ENCODE measurements at regions not wholly inside any gene's neighbourhood (a gene's known extent, or its start where the extent isn't known, plus 50 kb on each side); places are given as distances from the start of the nearest gene placed in this dataset.

- H3K4me1 ChIP-seq (ENCODE audit: control insufficient read depth, insufficient read depth, low read length): no peaks in the 10 kb centered on the region
- H3K4me3 ChIP-seq (ENCODE audit: low read length): no peak overlapping the region
- no peaks in the 10 kb centered on the region for H3K27me3 ChIP-seq (ENCODE audit: control insufficient read depth, insufficient read depth, low read length)
- H3K36me3 ChIP-seq (ENCODE audit: insufficient read depth, low read length): no peaks in the 10 kb centered on the region
- H3K4me2 ChIP-seq (ENCODE audit: low read length): no peak overlapping the region
- peaks cover 11% of the 10 kb centered on the region for H3K9me3 ChIP-seq (replicated peaks; ENCODE audit: low read length)
- no peak overlapping the region for H3K9ac ChIP-seq (ENCODE audit: low read depth, low read length)
Observed at GRCh38 chr14:98035396-98035795, 1236.6 kb downstream of the BCL11B start.

GRCh38 chr14:98037831-98038230, 1234.2 kb downstream of the BCL11B start:
- no peaks in the 10 kb centered on the region for H3K36me3 ChIP-seq (ENCODE audit: insufficient read depth, low read length)
- H3K4me3 ChIP-seq (ENCODE audit: low read length): no peak overlapping the region
- H3K4me2 ChIP-seq (ENCODE audit: low read length): no peak overlapping the region
- H3K9me3 ChIP-seq (replicated peaks; ENCODE audit: low read length): peaks cover 11% of the 10 kb centered on the region
- no peaks in the 10 kb centered on the region for H3K27me3 ChIP-seq (ENCODE audit: control insufficient read depth, insufficient read depth, low read length)
- H3K4me1 ChIP-seq (ENCODE audit: control insufficient read depth, insufficient read depth, low read length): no peaks in the 10 kb centered on the region
- no peak overlapping the region for H3K9ac ChIP-seq (ENCODE audit: low read depth, low read length)

- H3K27me3 ChIP-seq (ENCODE audit: control insufficient read depth, insufficient read depth, low read length): no peaks in the 10 kb centered on the region
- H3K9ac ChIP-seq (ENCODE audit: low read depth, low read length): no peak overlapping the region
- no peaks in the 10 kb centered on the region for H3K4me1 ChIP-seq (ENCODE audit: control insufficient read depth, insufficient read depth, low read length)
- H3K4me2 ChIP-seq (ENCODE audit: low read length): no peak overlapping the region
- H3K36me3 ChIP-seq (ENCODE audit: insufficient read depth, low read length): no peaks in the 10 kb centered on the region
- no peak overlapping the region for H3K4me3 ChIP-seq (ENCODE audit: low read length)
- H3K9me3 ChIP-seq (replicated peaks; ENCODE audit: low read length): no peaks in the 10 kb centered on the region
Observed at GRCh38 chr14:98056946-98057345, 1215.1 kb downstream of the BCL11B start.

- peaks cover 3% of the 10 kb centered on the region for H3K9me3 ChIP-seq (replicated peaks; ENCODE audit: low read length)
- H3K4me3 ChIP-seq (ENCODE audit: low read length): no peak overlapping the region
- no peaks in the 10 kb centered on the region for H3K36me3 ChIP-seq (ENCODE audit: insufficient read depth, low read length)
- H3K4me1 ChIP-seq (ENCODE audit: control insufficient read depth, insufficient read depth, low read length): no peaks in the 10 kb centered on the region
- no peak overlapping the region for H3K4me2 ChIP-seq (ENCODE audit: low read length)
- H3K27me3 ChIP-seq (ENCODE audit: control insufficient read depth, insufficient read depth, low read length): no peaks in the 10 kb centered on the region
- H3K9ac ChIP-seq (ENCODE audit: low read depth, low read length): no peak overlapping the region
Observed at GRCh38 chr14:98059106-98059505, 1212.9 kb downstream of the BCL11B start.

GRCh38 chr14:98062083-98062482, 1209.9 kb downstream of the BCL11B start:
- H3K27me3 ChIP-seq (ENCODE audit: control insufficient read depth, insufficient read depth, low read length): no peaks in the 10 kb centered on the region
- H3K9ac ChIP-seq (ENCODE audit: low read depth, low read length): no peak overlapping the region
- no peak overlapping the region for H3K4me3 ChIP-seq (ENCODE audit: low read length)
- H3K4me1 ChIP-seq (ENCODE audit: control insufficient read depth, insufficient read depth, low read length): no peaks in the 10 kb centered on the region
- H3K4me2 ChIP-seq (ENCODE audit: low read length): no peak overlapping the region
- no peaks in the 10 kb centered on the region for H3K36me3 ChIP-seq (ENCODE audit: insufficient read depth, low read length)
- peaks cover 3% of the 10 kb centered on the region for H3K9me3 ChIP-seq (replicated peaks; ENCODE audit: low read length)

- Histone ChIP-seq H3K9me3 (replicated peaks; ENCODE audit: low read length) (peaks cover 6% of the 10 kb centered on the region), H3K9ac (ENCODE audit: low read depth, low read length) (no peak overlapping the region), H3K36me3 (ENCODE audit: insufficient read depth, low read length) (no peaks in the 10 kb centered on the region), H3K4me3 (ENCODE audit: low read length) (no peak overlapping the region), H3K4me1 (ENCODE audit: control insufficient read depth, insufficient read depth, low read length) (no peaks in the 10 kb centered on the region), H3K4me2 (ENCODE audit: low read length) (no peak overlapping the region), H3K27me3 (ENCODE audit: control insufficient read depth, insufficient read depth, low read length) (no peaks in the 10 kb centered on the region)
Observed at GRCh38 chr14:98069712-98070171, 1202.3 kb downstream of the BCL11B start.

- H3K9ac ChIP-seq (ENCODE audit: low read depth, low read length): no peak overlapping the region
- no peak overlapping the region for H3K4me3 ChIP-seq (ENCODE audit: low read length)
- H3K27me3 ChIP-seq (ENCODE audit: control insufficient read depth, insufficient read depth, low read length): no peaks in the 10 kb centered on the region
- H3K36me3 ChIP-seq (ENCODE audit: insufficient read depth, low read length): no peaks in the 10 kb centered on the region
- H3K4me1 ChIP-seq (ENCODE audit: control insufficient read depth, insufficient read depth, low read length): no peaks in the 10 kb centered on the region
- H3K4me2 ChIP-seq (ENCODE audit: low read length): no peak overlapping the region
- H3K9me3 ChIP-seq (replicated peaks; ENCODE audit: low read length): peaks cover 9% of the 10 kb centered on the region
Observed at GRCh38 chr14:98070536-98070935, 1201.5 kb downstream of the BCL11B start.

- H3K4me3 ChIP-seq (ENCODE audit: low read length): no peak overlapping the region
- no peaks in the 10 kb centered on the region for H3K36me3 ChIP-seq (ENCODE audit: insufficient read depth, low read length)
- H3K27me3 ChIP-seq (ENCODE audit: control insufficient read depth, insufficient read depth, low read length): no peaks in the 10 kb centered on the region
- H3K4me2 ChIP-seq (ENCODE audit: low read length): no peak overlapping the region
- no peaks in the 10 kb centered on the region for H3K4me1 ChIP-seq (ENCODE audit: control insufficient read depth, insufficient read depth, low read length)
- H3K9ac ChIP-seq (ENCODE audit: low read depth, low read length): no peak overlapping the region
- H3K9me3 ChIP-seq (replicated peaks; ENCODE audit: low read length): peaks cover 19% of the 10 kb centered on the region
Observed at GRCh38 chr14:98074111-98074510, 1197.9 kb downstream of the BCL11B start.

- Histone ChIP-seq H3K4me2 (ENCODE audit: low read length) (no peak overlapping the region), H3K4me1 (ENCODE audit: control insufficient read depth, insufficient read depth, low read length) (no peaks in the 10 kb centered on the region), H3K9ac (ENCODE audit: low read depth, low read length) (no peak overlapping the region), H3K36me3 (ENCODE audit: insufficient read depth, low read length) (no peaks in the 10 kb centered on the region), H3K9me3 (replicated peaks; ENCODE audit: low read length) (peaks cover 20% of the 10 kb centered on the region), H3K4me3 (ENCODE audit: low read length) (no peak overlapping the region), H3K27me3 (ENCODE audit: control insufficient read depth, insufficient read depth, low read length) (no peaks in the 10 kb centered on the region)
Observed at GRCh38 chr14:98077176-98077575, 1194.8 kb downstream of the BCL11B start.

GRCh38 chr14:98082833-98083232, 1189.2 kb downstream of the BCL11B start:
- Histone ChIP-seq H3K9me3 (replicated peaks; ENCODE audit: low read length) (peaks cover 3% of the 10 kb centered on the region), H3K27me3 (ENCODE audit: control insufficient read depth, insufficient read depth, low read length) (no peaks in the 10 kb centered on the region), H3K4me3 (ENCODE audit: low read length) (no peak overlapping the region), H3K36me3 (ENCODE audit: insufficient read depth, low read length) (no peaks in the 10 kb centered on the region), H3K4me2 (ENCODE audit: low read length) (no peak overlapping the region), H3K4me1 (ENCODE audit: control insufficient read depth, insufficient read depth, low read length) (no peaks in the 10 kb centered on the region), H3K9ac (ENCODE audit: low read depth, low read length) (no peak overlapping the region)

- H3K4me3 ChIP-seq (ENCODE audit: low read length): no peak overlapping the region
- peaks cover 3% of the 10 kb centered on the region for H3K9me3 ChIP-seq (replicated peaks; ENCODE audit: low read length)
- H3K36me3 ChIP-seq (ENCODE audit: insufficient read depth, low read length): no peaks in the 10 kb centered on the region
- no peak overlapping the region for H3K4me2 ChIP-seq (ENCODE audit: low read length)
- H3K4me1 ChIP-seq (ENCODE audit: control insufficient read depth, insufficient read depth, low read length): no peaks in the 10 kb centered on the region
- H3K9ac ChIP-seq (ENCODE audit: low read depth, low read length): no peak overlapping the region
- no peaks in the 10 kb centered on the region for H3K27me3 ChIP-seq (ENCODE audit: control insufficient read depth, insufficient read depth, low read length)
Observed at GRCh38 chr14:98085751-98086150, 1186.2 kb downstream of the BCL11B start.

GRCh38 chr14:98093111-98093510, 1178.9 kb downstream of the BCL11B start:
- no peak overlapping the region for H3K4me3 ChIP-seq (ENCODE audit: low read length)
- H3K4me1 ChIP-seq (ENCODE audit: control insufficient read depth, insufficient read depth, low read length): no peaks in the 10 kb centered on the region
- no peak overlapping the region for H3K4me2 ChIP-seq (ENCODE audit: low read length)
- H3K27me3 ChIP-seq (ENCODE audit: control insufficient read depth, insufficient read depth, low read length): no peaks in the 10 kb centered on the region
- H3K9ac ChIP-seq (ENCODE audit: low read depth, low read length): no peak overlapping the region
- no peaks in the 10 kb centered on the region for H3K9me3 ChIP-seq (replicated peaks; ENCODE audit: low read length)
- H3K36me3 ChIP-seq (ENCODE audit: insufficient read depth, low read length): no peaks in the 10 kb centered on the region

Measured in skeletal muscle satellite cell (primary cell).